ENCODE measurements at regions not wholly inside any gene's neighbourhood (a gene's known extent, or its start where the extent isn't known, plus 50 kb on each side); places are given as distances from the start of the nearest gene placed in this dataset.

DNA sequence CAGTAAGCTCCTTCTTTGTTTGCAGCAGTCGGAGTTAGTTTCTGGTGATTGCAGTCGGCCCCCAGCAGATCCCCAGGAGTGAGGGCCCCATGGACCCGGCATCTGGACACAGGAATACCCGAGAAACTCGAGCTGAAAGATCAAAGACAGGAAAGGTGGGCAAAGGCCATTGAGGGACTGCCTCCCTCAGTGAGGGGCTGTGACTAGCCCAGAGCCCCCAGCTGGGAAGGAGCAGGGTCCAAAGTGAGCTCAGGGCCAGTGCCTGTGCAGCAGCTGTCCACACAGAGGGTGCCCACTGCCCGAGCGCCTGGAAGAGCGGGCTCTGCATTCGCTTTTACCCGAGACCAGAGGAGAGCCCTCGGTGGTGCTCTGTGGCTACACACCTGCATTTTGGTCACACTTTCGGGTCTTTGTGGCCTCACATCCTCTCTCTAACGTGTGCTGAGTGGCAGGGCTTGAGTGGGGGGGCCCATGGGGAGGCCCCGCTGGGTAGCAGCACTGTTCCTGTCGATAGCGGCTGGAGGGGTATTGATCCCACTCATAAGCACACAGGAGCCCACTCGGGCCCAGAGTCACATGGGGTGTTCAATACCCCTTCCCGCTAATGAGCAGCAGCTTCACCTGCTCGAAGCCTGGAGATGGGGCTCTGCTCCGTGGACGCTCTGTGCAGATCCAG is 532.9 kb downstream of the TBC1D22A start:
- DNase-seq (ENCODE audit: low read depth in 2 of 2) = no peak

DNA sequence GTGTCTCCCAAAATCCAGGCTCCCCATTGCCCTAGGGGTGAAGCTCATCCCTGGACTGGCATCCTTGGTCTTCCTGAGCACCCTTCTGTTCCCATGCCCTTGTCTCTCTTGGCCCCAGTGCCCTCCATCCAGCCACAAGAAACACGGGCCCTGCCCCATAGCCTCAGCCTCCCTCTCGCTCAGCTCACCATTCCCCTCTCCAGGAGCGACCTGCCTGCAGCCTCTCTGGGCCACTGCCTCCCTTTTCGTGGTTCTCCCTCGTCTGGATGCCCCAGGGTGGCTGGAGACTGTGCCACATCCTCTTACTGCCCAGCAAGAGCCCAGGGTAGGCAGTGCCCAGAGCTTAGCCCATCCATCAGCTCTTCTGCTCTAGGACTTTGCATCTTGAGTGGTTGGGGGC is 532.1 kb downstream of the TBC1D22A start:
- DNase-seq (ENCODE audit: low read depth in 2 of 2) = no peak

DNA sequence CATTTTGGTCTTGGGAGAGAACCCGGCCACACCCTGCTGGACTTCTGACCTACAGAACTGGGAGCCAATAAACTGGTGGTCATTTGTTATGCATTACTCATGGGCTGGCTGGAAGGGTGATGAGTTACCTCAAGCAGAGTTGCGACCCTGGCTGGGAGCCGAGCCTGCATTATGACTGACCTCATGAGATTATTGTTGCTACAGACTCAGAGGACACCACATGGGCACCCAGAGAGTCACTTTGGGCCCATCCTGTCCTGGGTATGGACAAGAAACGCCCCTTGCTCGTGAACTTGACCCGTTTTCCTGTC is 531.7 kb downstream of the TBC1D22A start:
- no peak for DNase-seq (ENCODE audit: low read depth in 2 of 2)

DNA sequence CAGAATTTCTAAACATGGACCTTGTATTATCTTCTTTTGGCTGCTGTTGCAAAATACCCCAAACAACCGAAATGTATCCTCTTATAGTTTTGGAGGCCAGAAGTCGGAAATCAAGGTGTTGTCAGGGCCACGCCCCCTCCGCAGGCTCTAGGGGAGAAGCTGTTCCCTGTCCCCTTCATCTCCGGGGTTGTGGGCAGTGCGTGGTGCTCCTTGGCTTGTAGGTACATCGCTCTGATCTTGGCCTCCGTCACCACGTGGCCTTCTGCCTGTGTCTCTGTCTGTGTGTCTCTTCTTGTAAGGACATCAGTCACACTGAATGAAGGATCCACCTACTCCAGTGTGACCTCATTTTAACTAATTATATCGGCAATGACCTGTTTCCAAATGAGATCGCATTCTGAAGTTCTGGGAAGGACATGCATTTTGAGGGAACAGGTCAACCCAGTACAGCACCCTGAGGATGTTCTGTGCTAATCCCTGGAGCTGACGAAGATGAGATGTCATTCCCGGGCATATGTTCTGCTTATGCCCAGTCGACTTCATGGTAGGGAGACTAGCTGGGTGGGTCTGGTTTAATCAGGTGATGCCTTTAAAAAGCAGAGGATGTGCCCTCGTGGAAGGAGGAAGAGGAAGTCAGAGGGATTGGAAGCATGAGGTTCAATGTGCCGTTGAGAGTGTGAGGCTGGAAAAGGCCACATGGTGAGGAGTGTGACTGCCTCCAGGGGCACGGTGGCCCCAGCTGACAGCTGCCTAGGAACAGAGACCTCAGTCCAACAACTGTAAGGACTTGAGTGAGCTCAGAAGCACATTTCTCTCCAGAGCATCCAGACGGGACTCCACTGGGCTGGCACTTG is 531.1 kb downstream of the TBC1D22A start:
- DNase-seq (ENCODE audit: low read depth in 2 of 2) = no peak

DNA sequence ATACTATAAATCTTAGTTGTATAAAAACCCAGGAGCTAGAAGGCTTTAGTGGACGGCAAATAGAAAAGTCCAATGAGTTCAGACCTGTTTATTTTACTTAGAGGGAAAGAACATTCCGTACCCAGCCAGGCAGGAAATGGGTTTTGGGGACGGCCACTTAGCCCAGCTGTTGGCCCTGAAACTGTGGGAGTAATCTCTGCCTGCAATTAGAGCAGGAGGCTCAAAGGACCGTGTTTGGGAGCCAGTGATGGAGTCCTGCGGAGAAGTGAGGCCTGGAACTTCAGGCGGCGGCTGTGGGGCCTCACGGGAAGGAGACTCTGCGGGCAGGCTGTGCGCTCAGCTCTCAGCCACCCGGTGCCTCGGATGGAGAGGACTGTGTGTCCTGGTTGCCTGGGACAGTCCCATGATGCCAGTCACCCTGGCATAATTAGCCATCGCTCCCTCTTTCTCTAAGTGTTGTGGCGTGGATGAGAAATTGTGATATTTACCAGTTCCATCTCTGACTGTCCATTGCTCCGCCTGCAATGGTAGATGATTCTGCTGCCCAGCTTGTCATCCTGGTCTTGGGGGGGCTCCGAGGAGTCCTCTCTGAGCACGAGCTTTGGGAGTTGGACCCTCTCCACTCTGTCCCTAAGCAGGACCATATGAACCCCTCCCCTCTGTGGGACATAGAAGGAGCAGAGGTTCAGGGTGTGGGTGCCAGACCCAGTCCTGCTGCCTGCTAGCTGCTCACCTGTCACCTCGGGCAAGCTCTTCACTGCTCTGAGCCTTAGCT is 530.3 kb downstream of the TBC1D22A start:
- no peak for DNase-seq (ENCODE audit: low read depth in 2 of 2)

DNA sequence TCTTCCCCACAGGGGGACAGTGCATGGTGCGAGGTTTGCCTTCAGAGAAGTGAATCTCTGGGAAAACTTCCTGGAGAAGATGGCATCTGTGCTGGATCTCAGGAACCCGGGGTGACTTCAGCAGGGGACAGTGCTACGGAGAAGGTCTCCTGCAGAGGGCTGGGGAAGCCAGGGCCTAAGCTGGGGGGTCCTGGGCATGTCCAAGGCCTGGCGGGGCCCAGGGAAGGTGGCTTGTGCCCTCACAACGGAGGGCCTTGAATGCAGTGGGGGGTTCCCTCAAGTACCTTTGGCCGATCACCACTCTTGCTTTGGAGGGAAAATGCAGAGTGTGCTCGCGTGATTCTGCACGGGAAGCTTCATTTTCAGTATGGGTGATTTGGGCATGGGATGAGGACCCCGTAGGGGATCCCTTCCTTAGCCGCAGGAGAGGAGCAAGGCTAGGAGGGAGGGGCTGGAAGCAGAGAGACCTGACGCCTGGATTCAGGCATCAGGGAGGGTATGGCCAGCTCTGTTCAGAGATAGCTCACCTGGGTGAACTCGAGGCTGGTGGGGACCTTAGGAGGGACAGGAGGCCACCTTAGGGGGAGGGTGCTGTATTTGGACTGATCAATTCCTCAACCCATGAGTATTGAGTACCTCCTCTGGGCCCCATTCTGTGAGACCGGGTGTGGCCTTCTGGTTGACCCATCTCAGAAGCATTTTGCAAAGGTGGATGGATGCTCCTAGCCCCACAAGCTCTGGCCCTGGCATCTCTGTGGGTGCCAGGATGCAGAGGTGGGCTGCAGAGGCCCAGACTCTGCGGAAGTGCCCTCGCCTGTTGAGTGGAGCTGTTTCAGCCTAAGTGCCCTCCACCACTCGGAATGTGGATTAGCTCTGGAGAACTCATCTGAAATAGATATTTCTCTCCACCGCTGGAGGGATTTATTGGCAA is 529.4 kb downstream of the TBC1D22A start:
- DNase-seq (ENCODE audit: low read depth in 2 of 2) = no peak

DNA sequence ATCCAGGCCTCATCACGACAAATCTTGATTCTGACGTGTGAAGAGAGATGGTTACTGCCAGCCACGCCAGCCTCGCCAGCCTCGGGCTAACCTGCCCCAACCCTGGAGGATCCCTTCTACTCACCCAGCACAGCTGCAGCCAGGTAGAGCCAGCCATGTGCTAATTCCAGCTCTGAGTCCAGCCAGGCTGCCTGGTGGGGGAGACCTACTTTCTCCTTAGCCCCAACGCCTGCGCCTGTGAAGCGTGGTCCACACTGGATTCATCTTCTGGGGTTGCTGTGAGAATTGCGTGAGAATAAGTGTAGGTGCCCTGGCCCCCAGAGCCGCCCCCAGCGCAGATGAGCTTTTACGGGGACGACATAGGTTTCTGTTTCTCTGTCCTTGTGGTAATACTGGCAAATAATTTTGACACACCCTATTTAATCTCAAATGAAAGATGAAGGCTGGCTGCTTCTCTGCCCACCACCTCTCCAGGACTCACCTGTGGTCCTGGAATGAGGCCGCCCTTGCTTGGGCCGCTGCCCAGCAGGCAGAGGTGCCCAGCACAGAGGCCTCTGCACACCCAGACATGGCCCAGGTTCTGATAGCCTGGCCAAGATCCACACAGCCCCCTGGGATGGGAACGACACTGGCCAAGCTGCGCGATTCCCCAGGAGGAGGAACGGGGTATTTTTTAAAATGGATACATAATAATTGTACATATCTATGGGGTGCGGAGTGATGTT is 528.4 kb downstream of the TBC1D22A start:
- no peak for DNase-seq (ENCODE audit: low read depth in 2 of 2)

DNA sequence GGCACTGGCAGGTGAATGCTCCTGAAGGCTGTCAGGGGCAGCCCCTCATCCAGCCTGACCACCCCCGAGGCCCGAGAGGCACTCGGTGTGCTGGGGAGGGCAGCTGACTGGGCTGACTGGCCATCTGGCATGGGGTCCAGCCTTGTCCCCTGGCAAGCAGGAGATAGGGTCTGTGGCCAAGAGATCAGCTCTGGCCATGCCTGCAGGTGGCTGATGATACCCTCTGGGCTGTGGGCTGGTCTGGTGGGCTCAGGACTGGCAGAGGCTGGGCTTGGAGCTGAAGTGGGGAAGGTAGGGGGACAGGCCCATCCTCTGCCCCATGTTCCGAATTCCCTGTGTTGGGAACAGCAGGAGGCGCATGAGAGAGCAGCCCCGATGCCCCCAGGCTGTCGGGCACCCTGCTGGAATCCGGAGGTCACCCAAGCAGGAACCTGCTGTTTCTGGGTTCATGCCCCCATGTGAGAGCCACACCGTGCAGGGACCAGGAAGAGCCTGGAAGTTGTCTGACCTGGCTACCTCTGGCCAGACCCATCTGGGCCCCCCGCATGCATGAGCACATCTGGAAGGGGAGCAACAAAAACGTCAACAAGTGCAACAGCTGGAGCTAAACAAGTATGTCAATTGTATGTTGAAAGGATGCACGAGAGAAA is 527.0 kb downstream of the TBC1D22A start:
- DNase-seq (ENCODE audit: low read depth in 2 of 2) = no peak

DNA sequence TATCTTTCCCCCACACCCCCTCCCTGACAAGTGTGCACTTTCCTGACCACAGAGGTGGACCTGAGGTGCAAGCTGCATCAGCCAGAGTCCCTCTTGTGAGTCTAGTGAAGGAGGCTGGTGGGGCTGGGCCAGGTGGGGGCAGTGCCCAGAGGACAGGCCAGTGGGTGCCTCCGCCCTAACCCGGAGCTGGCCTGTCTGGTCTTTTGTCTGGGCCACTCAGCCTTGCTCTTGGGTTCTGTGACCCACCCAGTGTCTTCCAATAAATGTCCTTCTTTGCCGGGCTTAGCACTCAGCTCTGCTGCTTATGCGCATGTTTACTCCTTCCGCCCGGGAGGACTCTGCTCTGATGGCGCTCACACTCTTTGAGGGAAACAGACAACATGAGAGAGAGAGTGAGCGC is 526.2 kb downstream of the TBC1D22A start:
- no peak for DNase-seq (ENCODE audit: low read depth in 2 of 2)

DNA sequence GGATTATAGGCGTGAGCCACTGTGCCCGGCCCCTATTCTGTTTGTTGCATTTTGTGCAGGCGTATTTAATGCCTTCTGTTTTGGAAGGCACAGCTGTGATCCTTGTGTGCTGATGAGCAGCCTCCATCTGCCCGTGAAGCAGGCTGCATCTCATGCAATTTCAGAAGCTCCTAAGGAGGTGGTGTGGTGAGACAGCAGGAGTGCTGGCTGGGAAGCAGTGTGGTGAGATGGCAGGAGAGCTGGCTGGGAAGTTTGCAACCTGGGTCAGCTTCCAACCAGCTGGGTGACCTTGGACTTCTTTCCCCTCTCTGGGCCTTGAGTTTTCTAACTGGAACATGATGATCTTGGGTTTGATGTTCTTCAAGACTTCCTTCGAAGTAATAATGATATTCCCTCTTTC is 525.1 kb downstream of the TBC1D22A start:
- no peak for DNase-seq (ENCODE audit: low read depth in 2 of 2)

DNA sequence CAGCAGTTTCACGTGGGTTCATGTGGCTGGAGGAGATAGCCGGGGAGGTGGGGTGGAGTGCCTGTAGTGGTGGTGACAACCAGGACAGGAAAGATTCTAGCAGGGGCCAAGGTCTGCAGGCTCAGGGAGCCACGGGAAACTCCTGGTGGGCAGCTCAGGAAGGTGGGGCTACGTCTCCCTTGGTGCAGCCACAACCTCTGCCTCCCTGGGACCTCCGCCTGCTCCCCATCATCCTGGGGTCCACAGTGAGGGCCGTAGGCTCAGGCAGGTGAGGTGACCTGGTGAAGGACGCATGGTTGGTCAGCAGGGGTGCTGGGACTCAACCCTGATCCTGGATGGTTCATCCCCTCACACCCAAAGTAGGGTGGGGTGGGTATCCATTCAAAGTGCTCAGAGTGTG is 524.1 kb downstream of the TBC1D22A start:
- no peak for DNase-seq (ENCODE audit: low read depth in 2 of 2)

DNA sequence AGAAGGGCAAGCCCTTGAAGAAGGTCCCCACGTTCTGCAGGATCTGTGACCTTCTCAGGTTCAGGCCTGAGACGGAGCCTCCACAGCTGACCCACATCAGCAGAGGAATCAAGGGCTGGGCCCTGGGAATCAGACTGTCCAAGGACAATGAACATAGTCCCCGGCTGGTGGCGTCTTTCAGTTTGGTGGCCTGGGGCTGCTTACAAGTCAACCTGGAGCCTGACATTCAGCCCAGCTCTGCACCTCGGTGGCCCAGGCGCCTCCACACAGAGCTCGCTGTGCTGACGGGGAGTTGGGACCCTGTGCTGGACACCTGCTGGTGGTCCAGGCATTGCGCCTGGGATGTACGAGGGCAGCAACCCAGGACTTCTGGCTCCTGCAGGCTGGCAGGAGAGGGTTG is 523.5 kb downstream of the TBC1D22A start:
- DNase-seq (ENCODE audit: low read depth in 2 of 2) = no peak

DNA sequence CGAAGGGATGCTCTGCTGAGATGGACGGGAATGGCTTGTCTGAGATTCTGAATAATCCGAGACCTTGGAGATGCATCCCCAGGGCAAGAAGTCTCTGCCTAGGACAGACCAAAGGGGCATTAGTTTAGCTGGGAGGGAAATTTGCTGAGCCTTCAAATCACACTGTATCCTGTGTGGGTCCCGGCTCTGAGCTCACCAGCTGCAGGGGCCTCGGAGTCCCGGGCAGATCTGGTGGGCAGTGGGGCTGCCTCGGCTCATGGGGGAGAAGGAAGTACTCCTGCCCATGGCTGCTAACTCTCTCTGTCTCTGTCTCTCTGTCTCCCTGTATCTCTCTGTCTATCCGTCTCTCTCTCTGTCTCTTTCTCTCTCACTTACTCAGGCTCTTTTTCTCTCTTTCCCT is 522.4 kb downstream of the TBC1D22A start:
- DNase-seq (ENCODE audit: low read depth in 2 of 2) = no peak

DNA sequence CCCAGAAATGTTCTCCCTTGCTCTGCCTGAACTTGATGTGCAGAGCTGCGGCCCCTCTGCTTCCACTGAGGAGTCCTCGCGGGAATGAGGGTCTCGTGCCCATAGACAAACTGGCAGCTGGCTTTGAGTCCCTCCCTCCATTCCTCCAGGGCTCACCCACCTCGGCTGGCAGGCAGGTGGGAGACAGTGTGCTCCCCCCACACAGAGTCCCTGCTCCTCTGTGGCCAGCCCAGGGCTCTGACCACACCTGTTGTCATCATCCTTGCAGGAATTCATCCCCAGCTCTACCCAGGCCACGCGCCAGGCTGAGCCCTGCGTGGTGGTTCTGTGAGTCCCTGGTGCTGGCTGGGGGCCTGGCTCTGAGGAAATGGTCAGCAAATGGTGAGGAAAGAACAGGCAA is 521.9 kb downstream of the TBC1D22A start:
- no peak for DNase-seq (ENCODE audit: low read depth in 2 of 2)

DNA sequence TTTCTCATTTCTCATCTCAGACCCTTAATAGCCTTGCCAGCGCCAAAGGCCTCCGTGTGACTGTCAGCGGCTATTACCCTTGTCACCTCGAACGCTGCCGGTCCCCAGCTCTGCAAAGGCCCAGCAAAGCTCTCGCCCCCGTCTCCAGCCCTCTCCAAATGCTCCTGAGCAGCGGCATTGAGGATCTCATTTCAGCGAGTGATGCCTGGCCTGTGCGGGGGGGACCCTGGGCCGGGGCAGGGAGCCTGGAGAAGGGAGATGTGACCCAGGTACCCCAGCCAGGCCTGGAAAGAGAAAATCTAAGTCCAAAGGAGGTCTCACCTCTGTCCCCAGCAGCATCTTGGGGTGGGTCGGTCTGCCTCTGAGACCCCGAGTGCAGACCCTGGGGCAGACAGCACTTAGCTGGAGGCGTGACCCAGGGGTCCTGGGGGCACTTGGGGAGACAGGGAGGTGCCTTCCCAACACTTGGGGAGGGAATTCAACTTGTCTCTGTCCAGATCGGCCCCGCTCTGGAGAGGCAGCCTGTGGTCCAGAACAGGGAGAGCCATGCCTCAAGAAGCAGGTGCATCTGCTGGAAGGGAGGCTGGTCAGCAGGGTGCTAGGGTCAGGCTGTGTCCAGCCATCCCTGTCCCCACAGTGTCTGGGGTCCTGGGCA is 521.3 kb downstream of the TBC1D22A start:
- DNase-seq (ENCODE audit: low read depth in 2 of 2) = no peak

DNA sequence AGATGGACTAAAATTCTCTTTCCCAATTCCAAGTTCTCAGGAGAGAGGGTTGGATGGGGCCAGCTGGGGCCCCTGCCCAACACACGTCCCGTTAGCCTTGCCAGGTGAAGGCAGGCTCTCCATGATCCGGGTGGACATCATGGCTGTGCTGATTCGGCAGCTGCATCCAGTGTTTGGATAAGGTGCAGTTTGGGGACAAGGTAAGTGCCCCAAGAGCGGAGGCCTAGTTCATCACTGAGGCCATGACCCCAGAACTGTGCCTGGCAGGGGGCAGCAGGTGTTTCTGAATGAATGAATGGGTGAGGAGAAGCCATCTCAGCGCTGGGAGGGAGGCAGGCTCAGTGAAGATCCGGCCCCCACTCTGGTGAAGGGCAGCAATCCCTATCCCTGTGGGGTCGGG is 520.4 kb downstream of the TBC1D22A start:
- no peak for DNase-seq (ENCODE audit: low read depth in 2 of 2)

DNA sequence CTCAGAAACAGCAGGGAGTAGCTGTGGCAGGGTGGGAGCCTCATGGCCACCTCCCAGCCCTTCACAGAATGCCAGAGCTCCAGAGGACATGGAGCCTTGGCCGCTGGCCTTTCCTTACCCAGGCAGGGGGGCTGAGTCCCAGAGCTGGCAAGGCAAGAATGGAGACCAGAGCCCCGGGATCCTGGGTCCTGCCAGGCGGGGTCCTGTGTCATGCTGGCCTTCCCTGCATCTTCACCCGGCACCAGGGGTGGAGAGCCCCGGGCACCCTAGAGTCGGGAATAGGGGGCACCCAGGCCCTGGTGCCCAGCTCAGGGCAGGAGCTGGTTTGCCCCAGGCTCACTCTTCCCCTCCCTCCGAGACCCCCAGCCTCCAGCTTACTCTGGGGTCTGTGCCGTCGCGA is 519.9 kb downstream of the TBC1D22A start:
- DNase-seq (ENCODE audit: low read depth in 2 of 2) = no peak

DNA sequence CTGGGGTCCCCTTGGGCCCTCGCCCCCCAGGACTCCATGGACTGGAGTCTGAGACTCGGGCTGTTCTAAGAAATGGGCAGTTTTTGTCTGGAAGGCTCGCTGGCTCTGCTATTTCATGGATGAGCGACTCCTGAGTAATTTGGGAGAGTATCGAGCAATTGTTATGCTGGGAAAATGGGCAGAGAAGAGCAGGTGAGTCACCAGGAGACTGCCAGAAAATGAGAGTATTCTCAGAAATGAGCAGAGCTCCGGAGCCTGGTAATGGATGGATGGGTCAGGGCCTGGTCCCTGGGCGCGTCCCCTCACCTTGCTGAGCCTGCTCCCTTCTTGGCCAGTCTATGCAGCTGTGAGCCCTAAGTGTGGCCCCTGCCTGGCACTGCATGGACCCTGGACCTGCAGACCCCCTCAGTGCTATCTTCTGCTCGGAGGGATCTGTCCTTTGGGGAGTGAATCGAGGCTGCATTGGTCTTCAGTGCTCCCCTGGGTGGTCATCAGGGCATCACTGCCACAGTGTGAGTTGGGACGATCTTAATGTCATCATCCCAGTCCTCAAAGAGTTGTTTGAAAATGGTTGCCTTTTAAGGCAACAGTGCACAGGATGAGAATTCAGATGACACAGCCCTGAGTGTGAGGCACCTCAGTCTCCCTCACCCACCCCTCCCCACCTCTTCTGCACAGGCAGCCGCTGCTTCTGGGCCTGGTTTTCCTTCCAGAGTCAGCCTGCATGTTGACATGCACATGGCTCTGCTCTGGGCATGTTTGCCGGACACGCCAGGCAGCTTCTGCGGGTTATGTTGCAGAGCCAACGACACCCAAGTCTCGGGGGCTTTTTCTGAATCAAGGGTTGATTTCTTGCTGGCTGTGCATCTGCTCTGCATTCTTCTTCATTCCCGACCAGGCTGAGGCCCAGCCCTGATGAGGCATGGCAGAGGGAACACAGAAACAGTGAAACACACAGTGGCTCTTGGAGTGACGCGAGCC is 519.0 kb downstream of the TBC1D22A start:
- peak in 1 of 2 experiments; percentile 11 for DNase-seq (ENCODE audit: low read depth in 2 of 2)

DNA sequence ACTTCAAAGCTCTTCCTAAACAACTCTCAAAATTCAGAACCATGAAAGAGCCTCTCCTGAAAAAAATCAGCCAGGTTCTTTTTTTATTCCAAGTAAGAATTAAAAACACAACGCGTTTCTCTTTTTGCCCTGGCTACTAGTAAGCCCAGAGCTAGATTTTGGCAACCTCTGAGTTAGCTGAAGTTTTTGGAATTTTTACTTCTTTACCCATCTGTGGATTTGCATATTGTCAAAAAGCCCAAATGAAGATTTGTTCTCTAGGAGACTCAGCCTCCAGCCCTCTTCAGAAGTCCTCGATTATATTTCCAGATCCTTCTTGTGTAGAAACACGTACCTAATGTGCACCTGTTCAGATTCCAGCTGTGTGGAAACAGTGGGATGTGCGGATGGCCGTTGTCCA is 517.9 kb downstream of the TBC1D22A start:
- no peak for DNase-seq (ENCODE audit: low read depth in 2 of 2)
